ENCODE measurements at regions not wholly inside any gene's neighbourhood (a gene's known extent, or its start where the extent isn't known, plus 50 kb on each side); places are given as distances from the start of the nearest gene placed in this dataset.
"Not testable (repeated sequence)": the region's sequence is repeated elsewhere in the genome, so short reads cannot be mapped to it uniquely, and the experiment has no call there.

DNA sequence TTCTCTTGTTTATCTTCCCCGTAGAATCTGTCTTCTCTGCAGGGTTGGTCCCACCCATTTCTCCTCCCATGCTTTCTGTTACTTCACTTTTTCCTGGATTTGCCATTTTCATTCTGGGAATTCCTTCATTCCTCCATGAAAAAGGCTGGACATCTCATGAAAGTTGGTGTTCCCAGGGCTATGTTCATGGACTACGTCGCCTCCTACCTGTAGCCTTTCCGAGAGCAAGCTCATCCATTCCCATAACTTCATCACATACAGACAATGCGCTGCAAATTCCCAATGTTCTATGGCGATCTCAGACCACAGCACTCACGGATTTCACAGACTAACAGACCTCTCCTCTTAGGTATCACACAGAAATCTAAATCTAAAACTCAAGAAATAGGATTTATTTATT lies 217.1 kb downstream of the EXOC5 start:
- WGBS = 83% methylated on average over 7 of the region's 7 CpGs
- Histone ChIP-seq H3K36me3 (ENCODE audit: insufficient read depth) (no peaks in the 10 kb centered on the region), H3K27ac (ENCODE audit: low read depth) (no peak overlapping the region), H3K4me1 (ENCODE audit: insufficient read depth) (no peaks in the 10 kb centered on the region), H3K4me3 (ENCODE audit: low read depth, low read length) (no peak overlapping the region)
- no peak for DNase-seq (ENCODE audit: extremely low spot score)

DNA sequence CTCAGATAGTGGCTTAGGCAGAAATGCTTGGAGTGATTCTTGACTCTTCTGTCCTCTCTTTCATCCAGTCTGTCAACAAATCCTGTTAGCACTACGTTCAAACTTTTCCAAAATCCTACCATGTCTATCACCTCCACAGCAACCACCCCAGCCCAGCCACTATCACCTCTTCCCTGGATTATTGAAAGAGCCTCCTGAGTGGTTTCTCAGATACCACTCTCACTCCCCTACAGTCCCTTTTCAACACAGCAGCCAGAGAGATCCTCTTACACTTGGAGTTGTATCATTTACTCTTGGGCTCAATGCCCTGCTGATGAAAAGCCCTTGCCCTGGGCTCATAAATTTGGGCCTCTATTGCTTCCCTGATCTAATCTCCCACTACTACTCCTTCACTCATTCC lies 218.9 kb downstream of the EXOC5 start:
- WGBS = 65% methylated on average over 1 of the region's 1 CpG
- Histone ChIP-seq H3K27ac (ENCODE audit: low read depth) (no peak overlapping the region), H3K36me3 (ENCODE audit: insufficient read depth) (no peaks in the 10 kb centered on the region), H3K4me1 (ENCODE audit: insufficient read depth) (no peaks in the 10 kb centered on the region), H3K4me3 (ENCODE audit: low read depth, low read length) (no peak overlapping the region)
- no peak for DNase-seq (ENCODE audit: extremely low spot score)

DNA sequence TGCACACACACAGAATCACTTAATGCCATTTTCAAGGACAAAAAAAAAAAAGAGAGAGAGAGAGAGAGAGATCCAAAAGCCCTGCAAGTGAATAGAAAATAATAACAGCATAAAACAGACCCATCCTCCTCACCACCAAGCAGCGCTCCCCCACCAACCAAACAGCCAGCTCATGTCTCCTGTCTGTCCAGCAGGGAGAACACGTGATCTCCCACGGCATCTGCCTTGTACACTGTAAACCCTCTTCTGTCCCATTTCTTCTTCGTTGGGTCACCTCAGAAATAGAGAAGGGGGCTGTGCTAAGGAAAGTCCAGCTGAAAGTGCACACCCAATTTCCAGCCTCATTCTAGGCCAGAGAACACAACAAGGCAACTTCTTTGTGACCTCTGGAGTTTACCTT lies 222.5 kb downstream of the EXOC5 start:
- WGBS = 56% methylated on average over 4 of the region's 4 CpGs
- H3K36me3 ChIP-seq (ENCODE audit: insufficient read depth) = no peaks in the 10 kb centered on the region
- no peak overlapping the region for H3K4me3 ChIP-seq (ENCODE audit: low read depth, low read length)
- no peak for DNase-seq (ENCODE audit: extremely low spot score)
- no peaks in the 10 kb centered on the region for H3K4me1 ChIP-seq (ENCODE audit: insufficient read depth)
- H3K27ac ChIP-seq (ENCODE audit: low read depth) = no peak overlapping the region

DNA sequence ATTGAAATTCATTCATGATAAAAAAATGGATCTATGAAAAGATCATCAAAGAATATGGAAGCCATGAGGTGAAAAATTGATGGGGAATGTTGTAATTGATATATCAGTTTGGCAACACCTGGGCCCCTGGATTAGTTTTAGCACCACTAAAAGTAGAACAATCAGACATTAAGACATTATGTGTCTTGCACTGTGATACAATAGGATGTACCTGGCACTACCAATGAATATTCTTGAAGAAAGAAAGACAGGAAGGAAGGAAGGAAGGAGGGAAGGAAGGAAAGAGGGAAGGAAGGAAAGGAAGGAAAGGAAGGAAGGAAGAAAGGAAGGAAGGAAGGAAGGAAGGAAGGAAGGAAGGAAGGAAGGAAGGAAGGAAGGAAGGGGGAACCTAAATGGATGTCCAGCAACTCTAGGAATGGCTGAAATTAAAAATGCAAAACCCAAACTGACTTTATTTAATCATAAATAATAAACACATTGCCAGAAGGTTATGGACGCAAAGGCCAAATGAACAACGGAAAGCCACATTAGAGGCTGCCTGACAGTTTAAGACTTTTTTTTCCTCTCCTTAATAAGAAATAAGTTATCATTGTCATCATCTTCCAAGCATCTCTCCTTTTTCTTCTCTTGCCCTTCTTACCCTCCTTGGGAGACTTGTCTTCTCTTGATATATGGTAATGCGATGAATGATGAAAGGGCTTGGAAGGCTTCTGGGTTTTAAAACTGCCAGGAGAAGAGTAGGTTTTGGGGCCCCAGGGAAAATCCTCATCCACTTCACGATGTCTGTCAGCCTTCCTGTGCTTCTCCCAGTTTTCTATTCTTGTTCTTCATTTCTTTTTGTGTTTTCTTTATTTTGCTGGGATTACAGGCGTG lies 224.4 kb downstream of the EXOC5 start:
- 83% methylated on average over 5 of the region's 5 CpGs for WGBS
- not testable (repeated sequence) for H3K4me1 ChIP-seq (ENCODE audit: insufficient read depth); H3K36me3 ChIP-seq (ENCODE audit: insufficient read depth)

DNA sequence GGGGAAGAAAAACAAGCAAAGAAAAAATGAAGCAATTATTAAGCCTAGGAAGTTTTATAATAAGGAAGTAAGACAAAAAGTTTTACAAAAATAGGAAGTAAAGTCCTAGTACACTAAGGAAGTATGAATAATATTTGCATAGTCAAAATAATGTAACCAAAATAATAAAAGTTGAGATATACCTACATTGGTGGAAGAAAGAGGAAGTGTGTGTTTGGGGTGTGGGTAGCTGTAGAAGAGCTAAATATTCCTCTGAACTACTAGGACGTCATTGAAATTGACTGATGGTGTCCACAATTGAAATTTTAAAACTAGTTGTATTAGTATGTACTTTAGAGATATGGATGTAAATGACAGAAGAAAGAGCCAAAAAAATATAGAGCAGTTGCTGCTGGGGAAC lies 228.4 kb upstream of the OTX2 start:
- H3K27ac ChIP-seq (ENCODE audit: low read depth) = no peak overlapping the region
- H3K36me3 ChIP-seq (ENCODE audit: insufficient read depth) = no peaks in the 10 kb centered on the region
- H3K4me1 ChIP-seq (ENCODE audit: insufficient read depth) = no peaks in the 10 kb centered on the region
- DNase-seq (ENCODE audit: extremely low spot score) = no peak
- WGBS = 59% methylated on average over 1 of the region's 1 CpG
- no peak overlapping the region for H3K4me3 ChIP-seq (ENCODE audit: low read depth, low read length)

More for the DNA sequence above, 224.4 kb downstream of the EXOC5 start:
- DNase-seq (ENCODE audit: extremely low spot score); H3K27ac ChIP-seq (ENCODE audit: low read depth); H3K4me3 ChIP-seq (ENCODE audit: low read depth, low read length): not testable (repeated sequence)

DNA sequence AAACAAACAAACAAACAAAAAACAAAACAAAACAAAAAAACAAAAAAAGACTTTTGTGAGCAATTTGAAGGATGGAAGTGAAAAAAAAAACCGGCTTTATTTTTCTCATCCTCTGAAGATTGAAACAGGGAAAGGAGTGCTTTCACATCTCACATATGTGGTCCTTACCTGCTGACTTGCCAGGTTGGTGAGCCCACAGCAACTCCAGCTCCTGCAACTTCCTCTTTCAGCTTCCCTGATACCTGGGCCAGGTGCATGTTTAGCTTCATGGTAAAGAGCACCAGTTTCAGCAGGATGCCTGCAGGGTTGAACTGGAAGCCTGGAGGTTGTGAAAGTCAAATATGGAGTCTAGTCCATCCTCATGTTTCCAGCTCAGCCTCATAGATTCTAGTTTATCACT lies 221.2 kb upstream of the OTX2 start:
- H3K27ac ChIP-seq (ENCODE audit: low read depth) = no peak overlapping the region
- DNase-seq (ENCODE audit: extremely low spot score) = no peak
- no peaks in the 10 kb centered on the region for H3K4me1 ChIP-seq (ENCODE audit: insufficient read depth)
- no peak overlapping the region for H3K4me3 ChIP-seq (ENCODE audit: low read depth, low read length)
- H3K36me3 ChIP-seq (ENCODE audit: insufficient read depth) = no peaks in the 10 kb centered on the region
- WGBS = 86% methylated on average over 1 of the region's 1 CpG

DNA sequence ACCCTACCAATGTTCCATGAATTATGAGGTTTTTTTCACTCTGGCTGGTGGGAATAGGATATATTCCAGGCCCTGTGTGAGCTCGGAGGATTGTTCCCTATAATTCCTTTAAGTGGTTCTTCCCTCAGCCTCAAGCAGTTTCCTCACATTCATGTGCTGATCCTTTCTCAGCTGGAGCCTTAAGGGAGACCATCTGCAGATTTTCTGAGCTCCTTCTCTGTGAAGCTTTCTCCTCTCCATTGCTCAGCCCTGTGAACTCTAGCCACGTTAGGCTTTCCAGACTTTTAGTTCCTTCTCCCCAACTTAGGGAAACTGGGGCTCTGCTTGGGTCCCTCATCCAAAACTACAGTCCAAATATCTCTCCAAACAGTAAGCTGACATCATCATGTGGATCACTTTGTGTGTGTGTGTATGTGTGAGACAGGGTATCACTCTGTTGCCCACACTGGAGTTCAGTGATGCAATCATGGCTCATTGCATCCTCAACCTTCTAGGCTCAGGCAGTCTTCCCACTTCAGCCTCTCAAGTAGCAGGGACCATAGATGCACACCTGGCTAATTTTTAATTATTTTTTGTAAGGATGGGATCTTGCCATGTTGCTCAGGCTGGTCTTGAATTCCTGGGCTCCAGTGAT lies 219.5 kb upstream of the OTX2 start:
- 33% methylated on average over 2 of the region's 2 CpGs for WGBS

DNA sequence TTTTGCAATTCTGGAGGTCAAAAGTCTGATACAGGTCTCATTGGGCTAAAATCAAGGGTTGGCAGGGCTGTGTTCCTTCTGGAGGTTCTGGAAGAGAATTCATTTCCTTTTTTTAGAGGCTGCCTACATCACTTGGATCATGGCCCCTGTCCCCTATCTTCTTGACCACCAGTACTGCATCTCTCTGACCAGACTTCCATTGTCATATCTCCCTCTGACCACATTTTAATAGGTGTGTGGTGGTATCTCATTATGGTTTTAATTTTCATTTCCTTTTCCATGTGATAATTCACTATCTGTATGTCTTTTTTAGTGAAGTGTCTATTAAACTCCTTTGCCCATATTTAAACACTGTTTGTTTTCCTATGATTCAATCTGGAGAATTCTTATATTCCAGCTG lies 215.2 kb upstream of the OTX2 start:
- Histone ChIP-seq H3K4me3 (ENCODE audit: low read depth, low read length) (no peak overlapping the region), H3K4me1 (ENCODE audit: insufficient read depth) (no peaks in the 10 kb centered on the region), H3K27ac (ENCODE audit: low read depth) (no peak overlapping the region), H3K36me3 (ENCODE audit: insufficient read depth) (no peaks in the 10 kb centered on the region)
- no peak for DNase-seq (ENCODE audit: extremely low spot score)

More for the DNA sequence above, 219.5 kb upstream of the OTX2 start:
- no peaks in the 10 kb centered on the region for H3K36me3 ChIP-seq (ENCODE audit: insufficient read depth)
- H3K27ac ChIP-seq (ENCODE audit: low read depth) = no peak overlapping the region
- no peaks in the 10 kb centered on the region for H3K4me1 ChIP-seq (ENCODE audit: insufficient read depth)
- no peak for DNase-seq (ENCODE audit: extremely low spot score)
- H3K4me3 ChIP-seq (ENCODE audit: low read depth, low read length) = no peak overlapping the region

DNA sequence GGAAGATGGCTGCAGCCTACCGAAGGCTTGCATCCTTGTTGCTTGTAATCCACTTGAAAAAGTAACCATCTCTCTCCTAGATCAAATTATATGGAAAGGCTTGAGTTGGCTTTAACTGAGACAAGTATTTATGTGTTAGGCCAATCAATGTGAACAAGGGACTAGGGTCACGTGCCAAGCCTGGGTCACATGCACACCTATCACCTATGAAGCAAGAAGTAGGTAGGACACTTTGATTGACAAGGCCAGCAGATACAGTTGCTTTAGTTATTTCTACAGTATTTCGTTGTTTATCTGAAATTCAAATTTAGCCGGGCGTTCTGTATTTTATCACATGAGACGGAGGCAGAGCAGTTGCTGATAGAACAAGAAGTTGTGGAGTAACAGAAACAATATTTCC lies 212.3 kb upstream of the OTX2 start:
- 72% methylated on average over 6 of the region's 6 CpGs for WGBS
- Histone ChIP-seq H3K27ac (ENCODE audit: low read depth) (no peak overlapping the region), H3K4me3 (ENCODE audit: low read depth, low read length) (no peak overlapping the region), H3K4me1 (ENCODE audit: insufficient read depth) (no peaks in the 10 kb centered on the region), H3K36me3 (ENCODE audit: insufficient read depth) (no peaks in the 10 kb centered on the region)
- DNase-seq (ENCODE audit: extremely low spot score) = no peak

DNA sequence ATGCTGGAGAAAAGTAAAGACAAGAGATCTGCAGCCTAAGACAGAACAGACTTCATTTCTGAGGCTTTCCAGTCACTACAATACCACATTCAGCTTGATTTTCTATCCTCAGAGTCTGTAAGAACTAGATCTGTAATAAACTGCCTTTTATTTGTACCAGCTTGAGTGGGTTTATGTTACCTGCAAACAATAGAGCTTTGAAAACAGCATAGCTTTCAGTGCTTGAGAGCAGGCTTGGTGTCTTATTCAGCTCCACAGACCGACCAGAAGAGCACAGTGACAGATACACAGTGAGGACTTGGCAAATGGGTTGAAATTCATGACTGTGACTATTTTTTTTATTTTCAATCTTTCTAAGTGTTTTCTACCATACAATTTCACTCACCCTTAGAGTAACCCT lies 207.8 kb upstream of the OTX2 start:
- H3K27ac ChIP-seq (ENCODE audit: low read depth) = no peak overlapping the region
- WGBS = 35% methylated on average over 1 of the region's 1 CpG
- no peak for DNase-seq (ENCODE audit: extremely low spot score)
- H3K36me3 ChIP-seq (ENCODE audit: insufficient read depth) = no peaks in the 10 kb centered on the region
- no peaks in the 10 kb centered on the region for H3K4me1 ChIP-seq (ENCODE audit: insufficient read depth)
- no peak overlapping the region for H3K4me3 ChIP-seq (ENCODE audit: low read depth, low read length)

DNA sequence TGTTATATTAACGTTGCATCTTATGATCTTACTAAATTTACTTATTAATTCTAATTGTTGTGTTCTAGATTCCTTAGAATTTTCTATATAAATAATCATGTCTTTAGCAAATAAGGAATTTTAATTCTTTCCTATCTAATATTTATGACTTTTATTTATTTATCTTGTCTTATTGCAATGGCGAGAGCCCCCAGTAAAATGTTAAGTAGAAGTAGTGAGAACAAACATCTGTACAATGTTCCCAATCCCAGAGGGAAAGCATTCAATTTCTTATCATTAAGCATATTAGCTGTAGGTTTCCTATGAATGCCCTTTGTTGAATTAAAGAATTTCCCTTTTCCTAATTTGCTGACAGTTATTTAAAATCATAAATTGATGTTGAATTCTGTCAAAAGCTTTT lies 203.7 kb upstream of the OTX2 start:
- H3K4me1 ChIP-seq (ENCODE audit: insufficient read depth) = no peaks in the 10 kb centered on the region
- no peak for DNase-seq (ENCODE audit: extremely low spot score)
- no peak overlapping the region for H3K4me3 ChIP-seq (ENCODE audit: low read depth, low read length)
- no peaks in the 10 kb centered on the region for H3K36me3 ChIP-seq (ENCODE audit: insufficient read depth)
- no peak overlapping the region for H3K27ac ChIP-seq (ENCODE audit: low read depth)
- WGBS = 83% methylated on average over 2 of the region's 2 CpGs

DNA sequence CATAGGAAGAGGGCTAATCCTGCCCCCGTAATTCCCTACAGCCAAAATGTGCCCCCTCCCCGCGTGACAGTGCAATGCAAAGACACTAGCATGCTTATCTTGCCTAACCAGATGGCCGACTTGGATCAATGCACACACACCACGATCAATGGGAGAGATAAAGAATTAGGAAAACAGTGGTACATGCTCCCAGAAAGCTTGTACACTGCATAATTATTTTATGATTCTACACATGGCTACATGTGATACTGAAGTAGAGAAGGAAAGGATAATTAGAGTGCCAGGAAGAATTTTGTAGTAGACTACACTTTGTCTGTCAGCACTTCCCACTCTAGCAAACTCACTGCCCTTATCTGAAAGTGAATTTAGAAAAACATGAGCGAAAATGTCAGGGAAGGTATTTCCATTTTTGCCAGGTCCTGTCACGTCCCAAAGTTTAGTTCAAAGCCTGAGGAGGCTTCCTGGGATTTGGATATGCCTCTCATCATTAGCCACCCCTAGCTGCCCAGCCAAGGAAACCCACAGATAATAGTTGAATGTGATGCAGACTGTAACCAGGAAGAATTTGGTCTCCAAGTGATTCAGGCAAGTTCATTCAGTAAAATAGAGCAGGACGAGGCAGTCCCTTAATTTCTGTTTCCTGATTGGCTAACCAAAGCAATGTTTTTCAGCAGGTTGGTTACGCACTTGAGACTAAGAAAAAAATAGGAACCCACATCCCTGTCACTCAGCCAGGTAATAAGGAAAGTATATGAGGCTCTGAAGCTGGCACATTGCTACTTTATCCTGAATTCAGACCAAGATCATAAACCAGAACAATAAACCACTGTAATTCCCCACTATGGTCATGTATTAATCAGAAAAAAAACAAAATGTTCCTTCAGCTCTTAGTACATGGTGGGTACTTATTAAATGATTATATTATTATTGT lies 199.6 kb upstream of the OTX2 start:
- 25% methylated on average over 9 of the region's 9 CpGs for WGBS

DNA sequence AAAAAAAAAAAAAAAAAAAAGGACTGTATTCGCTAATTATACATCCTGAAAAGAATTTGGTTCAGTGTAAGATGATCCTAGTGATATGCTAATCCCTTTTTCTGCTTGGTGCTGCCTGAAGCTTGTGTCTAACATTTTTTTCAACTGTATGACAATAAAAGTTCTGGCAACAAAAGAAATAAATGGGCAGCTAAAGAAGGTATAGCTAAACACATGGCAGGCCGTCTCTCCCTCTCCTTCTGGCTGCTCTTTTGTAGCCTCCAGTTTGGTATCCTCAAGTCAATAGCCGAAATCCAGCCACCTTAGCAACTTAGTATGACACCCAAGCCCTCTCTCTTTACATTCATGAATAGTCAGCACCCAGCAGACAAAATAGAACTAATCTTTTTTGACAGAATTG lies 198.3 kb upstream of the OTX2 start:
- H3K4me1 ChIP-seq (ENCODE audit: insufficient read depth) = no peaks in the 10 kb centered on the region
- no peak overlapping the region for H3K4me3 ChIP-seq (ENCODE audit: low read depth, low read length)
- 34% methylated on average over 3 of the region's 3 CpGs for WGBS
- H3K27ac ChIP-seq (ENCODE audit: low read depth) = no peak overlapping the region
- H3K36me3 ChIP-seq (ENCODE audit: insufficient read depth) = no peaks in the 10 kb centered on the region
- DNase-seq (ENCODE audit: extremely low spot score) = no peak

More for the DNA sequence above, 199.6 kb upstream of the OTX2 start:
- no peak overlapping the region for H3K4me3 ChIP-seq (ENCODE audit: low read depth, low read length)
- no peak for DNase-seq (ENCODE audit: extremely low spot score)
- H3K36me3 ChIP-seq (ENCODE audit: insufficient read depth) = no peaks in the 10 kb centered on the region
- no peaks in the 10 kb centered on the region for H3K4me1 ChIP-seq (ENCODE audit: insufficient read depth)
- H3K27ac ChIP-seq (ENCODE audit: low read depth) = no peak overlapping the region
